Activated T-cell treated with anti-CD3 and anti-CD28 coated beads, Interleukin-2, amount 50 U/mL, for 4 hours (primary cell): ENCODE measurements at regions not wholly inside any gene's neighbourhood (a gene's known extent, or its start where the extent isn't known, plus 50 kb on each side); places are given as distances from the start of the nearest gene placed in this dataset.
A peak's percentile ranks its signal among the peaks of the same experiment; 100 is the strongest.

Experiments used
- ATAC-seq, 2 donors: fragments of 200-7000 bp; cut with Tn5 transposase; one replicate each; pipeline ENCODE4 v1.10.0; 2021
- DNase-seq: peaks from one replicate; pipeline ENCODE4 v3.0.0-alpha.2; 2020
- H3K27me3 Mint-ChIP-seq: one replicate; pipeline ENCODE4 v1.8.0; 2021; ENCODE audit warnings: low read depth, mixed read lengths
- H3K36me3 Mint-ChIP-seq: one replicate; pipeline ENCODE4 v1.8.0; 2022; ENCODE audit warnings: mixed read lengths; ENCODE audit not compliant: insufficient read depth
- H3K4me1 Mint-ChIP-seq: one replicate; pipeline ENCODE4 v1.8.0; 2021; ENCODE audit warnings: low read depth, mixed read lengths
- H3K4me3 Mint-ChIP-seq: one replicate; pipeline ENCODE4 v1.8.0; 2021; ENCODE audit warnings: mild to moderate bottlenecking, moderate library complexity, mixed read lengths
- H3K9me3 Mint-ChIP-seq: one replicate; pipeline ENCODE4 v1.8.0; 2021; ENCODE audit warnings: mixed read lengths

- no peak for DNase-seq
- H3K4me3 Mint-ChIP-seq, result no peak overlapping the region
- peaks cover 7% of the 10 kb centered on the region for H3K4me1 Mint-ChIP-seq
- H3K27me3 Mint-ChIP-seq, result peaks cover 18% of the 10 kb centered on the region
- no peaks in the 10 kb centered on the region for H3K36me3 Mint-ChIP-seq
- no peak for ATAC-seq
- H3K9me3 Mint-ChIP-seq, result no peaks in the 10 kb centered on the region
Measured at GRCh38 chr12:41936333-41936732, 208.3 kb downstream of the GXYLT1 start.

GRCh38 chr12:41935911-41936310 lies 208.8 kb downstream of the GXYLT1 start:
- Mint-ChIP-seq H3K9me3 (no peaks in the 10 kb centered on the region), H3K4me3 (no peak overlapping the region), H3K27me3 (peaks cover 19% of the 10 kb centered on the region), H3K4me1 (peaks cover 10% of the 10 kb centered on the region), H3K36me3 (no peaks in the 10 kb centered on the region)
- ATAC-seq (no peak), DNase-seq (no peak)

- Mint-ChIP-seq H3K4me3 (peak overlapping the region; percentile 57), H3K27me3 (peaks cover 27% of the 10 kb centered on the region), H3K36me3 (no peaks in the 10 kb centered on the region), H3K9me3 (no peaks in the 10 kb centered on the region), H3K4me1 (peaks cover 13% of the 10 kb centered on the region)
- ATAC-seq (peak; percentile 48 to 58), DNase-seq (no peak)
Measured at GRCh38 chr12:41932470-41932991, 212.1 kb downstream of the GXYLT1 start.

- peaks cover 13% of the 10 kb centered on the region for H3K4me1 Mint-ChIP-seq
- DNase-seq (no peak), ATAC-seq (no peak)
- no peaks in the 10 kb centered on the region for H3K9me3 Mint-ChIP-seq
- peaks cover 24% of the 10 kb centered on the region for H3K27me3 Mint-ChIP-seq
- no peaks in the 10 kb centered on the region for H3K36me3 Mint-ChIP-seq
- peak overlapping the region; percentile 4 for H3K4me3 Mint-ChIP-seq
Measured at GRCh38 chr12:41930866-41931437, 213.7 kb downstream of the GXYLT1 start.

GRCh38 chr12:41924111-41924510 lies 220.6 kb downstream of the GXYLT1 start:
- no peak for ATAC-seq
- Mint-ChIP-seq H3K9me3 (no peaks in the 10 kb centered on the region), H3K27me3 (peaks cover 12% of the 10 kb centered on the region), H3K4me3 (no peak overlapping the region), H3K4me1 (no peaks in the 10 kb centered on the region), H3K36me3 (no peaks in the 10 kb centered on the region)
- no peak for DNase-seq

GRCh38 chr12:41923351-41923750 lies 221.3 kb downstream of the GXYLT1 start:
- no peaks in the 10 kb centered on the region for H3K9me3 Mint-ChIP-seq
- peaks cover 12% of the 10 kb centered on the region for H3K27me3 Mint-ChIP-seq
- H3K36me3 Mint-ChIP-seq, result no peaks in the 10 kb centered on the region
- no peak overlapping the region for H3K4me3 Mint-ChIP-seq
- DNase-seq (no peak), ATAC-seq (no peak)
- H3K4me1 Mint-ChIP-seq, result no peaks in the 10 kb centered on the region

GRCh38 chr12:41920355-41920754 lies 224.3 kb downstream of the GXYLT1 start:
- ATAC-seq (no peak), DNase-seq (no peak)
- H3K4me1 Mint-ChIP-seq, result no peaks in the 10 kb centered on the region
- H3K36me3 Mint-ChIP-seq, result no peaks in the 10 kb centered on the region
- no peak overlapping the region for H3K4me3 Mint-ChIP-seq
- H3K27me3 Mint-ChIP-seq, result peaks cover 8% of the 10 kb centered on the region
- no peaks in the 10 kb centered on the region for H3K9me3 Mint-ChIP-seq

- peaks cover 8% of the 10 kb centered on the region for H3K27me3 Mint-ChIP-seq
- ATAC-seq (no peak), DNase-seq (no peak)
- H3K9me3 Mint-ChIP-seq, result no peaks in the 10 kb centered on the region
- no peaks in the 10 kb centered on the region for H3K36me3 Mint-ChIP-seq
- no peaks in the 10 kb centered on the region for H3K4me1 Mint-ChIP-seq
- no peak overlapping the region for H3K4me3 Mint-ChIP-seq
Measured at GRCh38 chr12:41919526-41920261, 225.0 kb downstream of the GXYLT1 start.

- H3K4me3 Mint-ChIP-seq, result no peak overlapping the region
- ATAC-seq, result no peak
- DNase-seq, result no peak
- peaks cover 8% of the 10 kb centered on the region for H3K27me3 Mint-ChIP-seq
- no peaks in the 10 kb centered on the region for H3K4me1 Mint-ChIP-seq
- H3K9me3 Mint-ChIP-seq, result no peaks in the 10 kb centered on the region
- no peaks in the 10 kb centered on the region for H3K36me3 Mint-ChIP-seq
Measured at GRCh38 chr12:41919048-41919447, 225.6 kb downstream of the GXYLT1 start.

GRCh38 chr12:41917938-41918341 lies 226.7 kb downstream of the GXYLT1 start:
- Mint-ChIP-seq H3K36me3 (no peaks in the 10 kb centered on the region), H3K4me1 (no peaks in the 10 kb centered on the region), H3K4me3 (no peak overlapping the region), H3K9me3 (no peaks in the 10 kb centered on the region), H3K27me3 (peaks cover 12% of the 10 kb centered on the region)
- DNase-seq (no peak), ATAC-seq (no peak)

- Mint-ChIP-seq H3K4me3 (no peak overlapping the region), H3K36me3 (no peaks in the 10 kb centered on the region), H3K27me3 (peaks cover 12% of the 10 kb centered on the region), H3K4me1 (no peaks in the 10 kb centered on the region), H3K9me3 (no peaks in the 10 kb centered on the region)
- ATAC-seq (no peak), DNase-seq (no peak)
Measured at GRCh38 chr12:41917181-41917580, 227.5 kb downstream of the GXYLT1 start.

- Mint-ChIP-seq H3K9me3 (no peaks in the 10 kb centered on the region), H3K27me3 (peaks cover 4% of the 10 kb centered on the region), H3K4me1 (no peaks in the 10 kb centered on the region), H3K4me3 (no peak overlapping the region), H3K36me3 (no peaks in the 10 kb centered on the region)
- ATAC-seq, result no peak
- no peak for DNase-seq
Measured at GRCh38 chr12:41910578-41911320, 233.9 kb downstream of the GXYLT1 start.

GRCh38 chr12:41908206-41908605 lies 236.5 kb downstream of the GXYLT1 start:
- Mint-ChIP-seq H3K27me3 (no peaks in the 10 kb centered on the region), H3K9me3 (no peaks in the 10 kb centered on the region), H3K4me1 (no peaks in the 10 kb centered on the region), H3K36me3 (no peaks in the 10 kb centered on the region), H3K4me3 (no peak overlapping the region)
- DNase-seq, result no peak
- ATAC-seq, result no peak

- no peaks in the 10 kb centered on the region for H3K9me3 Mint-ChIP-seq
- H3K4me1 Mint-ChIP-seq, result no peaks in the 10 kb centered on the region
- no peak overlapping the region for H3K4me3 Mint-ChIP-seq
- ATAC-seq (no peak), DNase-seq (no peak)
- no peaks in the 10 kb centered on the region for H3K36me3 Mint-ChIP-seq
- no peaks in the 10 kb centered on the region for H3K27me3 Mint-ChIP-seq
Measured at GRCh38 chr12:41907550-41907949, 237.1 kb downstream of the GXYLT1 start.
